C4-2B (cell line): ENCODE measurements at regions not wholly inside any gene's neighbourhood (a gene's known extent, or its start where the extent isn't known, plus 50 kb on each side); places are given as distances from the start of the nearest gene placed in this dataset.
A peak's percentile ranks its signal among the peaks of the same experiment; 100 is the strongest.

Experiments
- H3K27ac ChIP-seq: fragments of 450-650 bp; 2 replicates; pipeline ENCODE4 v1.5.1; 2017
- CTCF ChIP-seq: fragments of 450-650 bp; conservative IDR thresholded peaks from 2 replicates; pipeline ENCODE4 v1.5.1; 2017; ENCODE audit warnings: mild to moderate bottlenecking
- ZFX ChIP-seq: fragments of 450-650 bp; IDR thresholded peaks from 2 replicates; pipeline ENCODE4 v1.6.1; 2017

- H3K27ac ChIP-seq, result no peak overlapping the region
- TF ChIP-seq ZFX (no peak), CTCF (no peak)
Observed at GRCh38 chr17:65442691-65443090, 118.8 kb downstream of the AXIN2 start.

GRCh38 chr17:65442250-65442649 lies 119.2 kb downstream of the AXIN2 start:
- TF ChIP-seq CTCF, result no peak
- no peak for TF ChIP-seq ZFX

GRCh38 chr17:65441053-65441605 lies 120.3 kb downstream of the AXIN2 start:
- peak overlapping the region; percentile 63 for H3K27ac ChIP-seq
- TF ChIP-seq CTCF (no peak), ZFX (no peak)

More at GRCh38 chr17:65442250-65442649, 119.2 kb downstream of the AXIN2 start:
- no peak overlapping the region for H3K27ac ChIP-seq

- TF ChIP-seq CTCF (no peak), ZFX (no peak)
Observed at GRCh38 chr17:65438708-65439294, 122.6 kb downstream of the AXIN2 start.

GRCh38 chr17:65438173-65438572 lies 123.3 kb downstream of the AXIN2 start:
- no peak for TF ChIP-seq ZFX
- no peak for TF ChIP-seq CTCF
- H3K27ac ChIP-seq, result no peak overlapping the region

More at GRCh38 chr17:65438708-65439294, 122.6 kb downstream of the AXIN2 start:
- H3K27ac ChIP-seq, result no peak overlapping the region

- no peak overlapping the region for H3K27ac ChIP-seq
- no peak for TF ChIP-seq CTCF
Observed at GRCh38 chr17:65436871-65437270, 124.6 kb downstream of the AXIN2 start.

- H3K27ac ChIP-seq, result no peak overlapping the region
- TF ChIP-seq ZFX (no peak), CTCF (no peak)
Observed at GRCh38 chr17:65434878-65435277, 126.6 kb downstream of the AXIN2 start.
